ENCODE measurements at regions not wholly inside any gene's neighbourhood (a gene's known extent, or its start where the extent isn't known, plus 50 kb on each side); places are given as distances from the start of the nearest gene placed in this dataset.

DNA sequence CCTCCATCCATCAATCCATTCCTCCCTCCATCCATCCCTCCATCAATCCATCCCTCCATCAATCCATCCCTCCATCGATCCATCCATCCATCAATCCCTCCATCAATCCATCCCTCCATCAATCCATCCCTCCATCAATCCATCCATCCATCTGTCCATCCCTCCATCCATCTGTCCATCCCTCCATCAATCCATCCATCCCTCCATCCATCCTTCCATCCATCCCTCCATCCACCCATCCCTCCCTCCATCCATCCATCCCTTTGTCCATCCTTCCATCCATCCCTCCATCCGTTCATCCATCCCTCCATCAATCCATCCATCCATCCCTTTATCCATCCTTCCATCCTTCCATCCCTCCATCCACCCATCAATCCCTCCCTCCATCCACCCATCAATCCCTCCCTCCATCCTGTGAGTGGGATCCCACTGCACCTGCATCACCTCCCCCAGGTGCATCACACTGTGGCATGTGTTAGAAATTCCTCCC lies 338.1 kb upstream of the SFSWAP start:
- TF ChIP-seq, protein P1, sequence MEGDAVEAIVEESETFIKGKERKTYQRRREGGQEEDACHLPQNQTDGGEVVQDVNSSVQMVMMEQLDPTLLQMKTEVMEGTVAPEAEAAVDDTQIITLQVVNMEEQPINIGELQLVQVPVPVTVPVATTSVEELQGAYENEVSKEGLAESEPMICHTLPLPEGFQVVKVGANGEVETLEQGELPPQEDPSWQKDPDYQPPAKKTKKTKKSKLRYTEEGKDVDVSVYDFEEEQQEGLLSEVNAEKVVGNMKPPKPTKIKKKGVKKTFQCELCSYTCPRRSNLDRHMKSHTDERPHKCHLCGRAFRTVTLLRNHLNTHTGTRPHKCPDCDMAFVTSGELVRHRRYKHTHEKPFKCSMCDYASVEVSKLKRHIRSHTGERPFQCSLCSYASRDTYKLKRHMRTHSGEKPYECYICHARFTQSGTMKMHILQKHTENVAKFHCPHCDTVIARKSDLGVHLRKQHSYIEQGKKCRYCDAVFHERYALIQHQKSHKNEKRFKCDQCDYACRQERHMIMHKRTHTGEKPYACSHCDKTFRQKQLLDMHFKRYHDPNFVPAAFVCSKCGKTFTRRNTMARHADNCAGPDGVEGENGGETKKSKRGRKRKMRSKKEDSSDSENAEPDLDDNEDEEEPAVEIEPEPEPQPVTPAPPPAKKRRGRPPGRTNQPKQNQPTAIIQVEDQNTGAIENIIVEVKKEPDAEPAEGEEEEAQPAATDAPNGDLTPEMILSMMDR (conservative IDR thresholded peaks at IDR 0.05; ENCODE audit: low read depth, low read length): no peak
- no peak for DNase-seq (ENCODE audit: low read depth)
- no peak overlapping the region for H3K4me3 ChIP-seq (ENCODE audit: low read depth, low read length)

DNA sequence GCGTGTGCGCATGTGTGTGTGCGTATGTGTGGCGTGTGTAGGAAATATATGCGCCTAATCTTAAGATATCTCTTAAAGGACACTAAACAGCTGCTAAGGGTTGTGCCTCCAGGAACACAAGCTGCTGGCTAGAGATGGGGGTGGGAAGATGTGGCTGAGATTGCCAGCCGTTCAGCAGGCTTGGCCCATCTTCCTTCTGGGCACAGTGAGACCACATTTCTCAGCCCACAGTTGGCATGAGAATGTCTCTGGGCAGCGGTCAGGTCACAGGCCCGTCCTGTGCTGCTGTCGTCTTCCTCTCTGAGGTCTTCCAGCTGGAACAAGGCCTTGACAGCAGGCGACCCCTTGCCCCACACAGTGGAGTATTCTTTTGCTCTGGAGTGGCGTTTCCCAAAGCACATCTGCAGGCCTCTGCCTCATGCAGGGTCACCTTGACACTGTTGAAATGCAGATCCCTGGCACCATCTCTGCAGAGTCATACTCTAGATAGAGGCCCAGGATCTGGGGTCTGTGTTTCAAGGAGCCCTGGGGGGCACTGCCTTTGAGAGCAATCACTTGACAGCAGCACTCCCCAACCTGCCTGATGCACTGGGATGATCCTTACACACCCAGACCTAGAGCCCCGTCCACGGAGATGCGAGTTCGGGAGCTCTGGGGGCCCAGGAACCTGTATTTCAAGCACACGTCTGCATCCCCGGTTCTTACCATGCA lies 335.5 kb upstream of the SFSWAP start:
- TF ChIP-seq, protein P1 (conservative IDR thresholded peaks at IDR 0.05; ENCODE audit: low read depth, low read length): no peak
- no peak overlapping the region for H3K4me3 ChIP-seq (ENCODE audit: low read depth, low read length)
- DNase-seq (ENCODE audit: low read depth): no peak

DNA sequence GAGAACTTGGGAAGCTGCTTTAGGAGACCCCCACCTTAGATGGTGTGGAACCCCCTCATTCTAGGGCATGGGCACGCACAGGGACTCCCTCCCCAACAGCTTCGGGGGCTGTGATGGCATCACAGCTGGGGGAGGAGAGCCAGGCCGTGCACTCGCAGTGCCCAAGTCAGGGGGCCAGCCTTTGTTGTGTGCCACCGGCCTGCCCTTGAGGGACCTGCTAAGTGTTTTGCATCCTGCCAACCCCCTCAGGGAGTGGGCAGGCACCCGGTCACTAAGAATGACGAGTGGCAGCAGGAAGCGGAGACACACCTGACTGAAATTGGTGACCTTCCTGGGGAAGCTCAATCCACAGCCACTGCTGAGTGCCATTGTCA lies 334.9 kb upstream of the SFSWAP start:
- DNase-seq (ENCODE audit: low read depth): no peak
- H3K4me3 ChIP-seq (ENCODE audit: low read depth, low read length): no peak overlapping the region
- TF ChIP-seq, protein P1 (conservative IDR thresholded peaks at IDR 0.05; ENCODE audit: low read depth, low read length): no peak

DNA sequence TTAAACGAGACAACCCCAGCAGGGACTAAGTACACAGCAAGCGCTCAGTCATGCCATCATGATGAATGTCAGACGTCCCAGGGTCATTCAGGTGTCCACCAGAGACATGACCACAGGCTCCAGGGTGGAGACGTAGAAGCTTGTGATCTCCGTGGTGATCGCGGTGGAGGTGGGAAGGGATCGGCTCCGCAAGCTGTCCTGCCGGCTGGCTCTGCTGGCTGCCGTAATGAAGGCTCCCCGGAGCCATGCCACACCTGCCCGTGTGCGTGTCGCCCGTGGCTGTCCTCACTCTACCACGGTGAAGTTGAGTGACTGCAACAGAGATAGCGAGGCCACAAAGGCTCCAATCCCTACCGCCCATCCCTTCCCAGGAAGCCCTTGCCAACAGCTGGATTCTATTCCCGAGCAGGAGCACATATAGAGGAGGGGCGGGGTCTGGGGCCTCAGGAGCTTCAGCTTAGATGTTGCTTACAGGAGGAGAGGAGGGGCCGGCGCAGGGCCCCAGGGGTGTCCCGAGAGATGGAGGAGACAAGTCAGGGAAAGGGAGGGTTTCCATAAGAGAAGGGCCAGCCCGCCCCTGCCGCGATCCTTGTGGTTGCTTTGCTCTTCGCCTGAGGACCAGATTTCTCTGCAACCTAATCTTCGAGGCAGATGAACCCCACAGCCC lies 332.6 kb upstream of the SFSWAP start:
- no peak for DNase-seq (ENCODE audit: low read depth)
- TF ChIP-seq, protein P1 (conservative IDR thresholded peaks at IDR 0.05; ENCODE audit: low read depth, low read length): no peak
- no peak overlapping the region for H3K4me3 ChIP-seq (ENCODE audit: low read depth, low read length)

DNA sequence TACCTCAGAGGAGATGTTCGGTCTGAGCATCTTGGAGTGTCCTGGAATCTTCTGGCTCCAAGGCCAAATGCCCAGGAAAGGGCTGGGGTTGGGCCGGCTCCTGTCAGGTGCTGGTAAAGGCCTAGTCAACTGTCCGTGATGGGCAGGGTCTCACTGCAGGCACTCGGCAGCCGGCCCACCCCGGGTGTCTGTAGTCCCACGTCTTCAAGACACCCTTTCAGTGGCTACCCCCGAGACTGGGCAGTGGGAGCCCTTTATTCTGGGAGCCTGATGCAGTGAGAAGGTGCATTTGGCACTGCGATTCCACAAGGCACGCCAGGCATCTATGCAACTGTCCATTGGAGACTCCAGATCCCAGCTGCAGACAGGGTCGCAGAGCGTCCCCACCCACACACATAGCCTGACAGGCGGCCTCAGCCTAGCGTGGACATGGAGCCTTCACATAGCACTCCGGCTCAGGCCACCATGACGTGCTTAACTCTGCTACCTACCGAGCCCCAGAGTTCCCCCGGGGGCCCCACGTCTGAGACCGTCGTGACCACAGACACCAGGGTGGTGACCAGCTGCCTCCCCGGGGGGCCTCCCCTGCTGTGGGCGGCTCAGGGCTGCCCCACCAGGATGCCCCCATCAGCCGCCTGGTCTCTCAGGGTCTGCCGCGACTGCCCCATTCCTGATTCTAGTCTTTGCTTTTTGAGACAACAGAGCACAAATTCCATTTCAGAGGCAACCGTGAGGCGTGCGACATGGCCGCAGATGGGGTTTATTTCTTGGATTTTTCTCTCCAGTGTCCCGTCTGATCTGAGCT lies 331.8 kb upstream of the SFSWAP start:
- H3K4me3 ChIP-seq (ENCODE audit: low read depth, low read length): no peak overlapping the region
- TF ChIP-seq, protein P1 (conservative IDR thresholded peaks at IDR 0.05; ENCODE audit: low read depth, low read length): no peak
- no peak for DNase-seq (ENCODE audit: low read depth)

DNA sequence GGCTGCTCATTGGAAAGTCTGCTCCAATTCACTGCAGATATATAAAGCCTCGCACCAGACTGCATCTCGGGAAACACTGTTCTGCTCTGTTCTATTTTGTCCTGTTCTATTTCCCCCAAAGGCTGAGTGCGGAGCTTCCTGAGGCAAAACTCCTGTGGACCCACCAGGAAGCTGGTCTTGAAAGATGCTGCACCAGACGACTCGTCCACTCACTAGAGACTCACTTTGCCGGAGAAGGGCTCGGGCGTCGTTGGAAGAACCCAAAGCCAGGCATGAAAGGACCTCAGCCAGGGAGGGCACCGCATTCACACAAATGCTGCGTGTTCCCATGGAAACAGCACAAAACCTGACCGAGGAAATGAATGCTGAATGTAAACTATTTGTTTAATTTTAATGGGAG lies 331.2 kb upstream of the SFSWAP start:
- H3K4me3 ChIP-seq (ENCODE audit: low read depth, low read length): no peak overlapping the region
- TF ChIP-seq, protein P1 (conservative IDR thresholded peaks at IDR 0.05; ENCODE audit: low read depth, low read length): no peak
- no peak for DNase-seq (ENCODE audit: low read depth)

Measured in choroid plexus epithelial cell (primary cell).